Stomach (tissue), 8 donors: ENCODE measurements at regions not wholly inside any gene's neighbourhood (a gene's known extent, or its start where the extent isn't known, plus 50 kb on each side); places are given as distances from the start of the nearest gene placed in this dataset.

Source experiments
- DNase-seq, 2 donors: peaks; one replicate each; pipeline versions ENCODE4 v3.0.0 to v3.0.0-alpha.2; 2013 to 2019
- H3K27ac ChIP-seq, 5 donors: fragments of 200-600 bp in 4 of 5; sonication (generic) in 4 of 5; one replicate each; pipeline ENCODE4 v1.5.1; 2013 to 2019; ENCODE audit warnings: mild to moderate bottlenecking in 1 of 5, moderate library complexity in 1 of 5
- H3K27me3 ChIP-seq, 3 donors: fragments of 200-600 bp; sonication (generic); one replicate each; pipeline ENCODE4 v1.5.1; 2017 to 2019; ENCODE audit warnings: mixed run types in 1 of 3
- H3K36me3 ChIP-seq, 4 donors: fragments of 200-600 bp; sonication (generic); 1 replicate in 3 of 4; 2 replicates in 1 of 4; pipeline ENCODE4 v1.5.1; 2016 to 2019
- H3K4me1 ChIP-seq, 4 donors: fragments of 200-600 bp; sonication (generic); one replicate each; pipeline ENCODE4 v1.5.1; 2016 to 2019
- H3K4me3 ChIP-seq, 4 donors: fragments of 200-600 bp; sonication (generic) in 3 of 4; one replicate each; pipeline ENCODE4 v1.5.1; 2016 to 2019; ENCODE audit warnings: mild to moderate bottlenecking in 1 of 4
- H3K9me3 ChIP-seq, 4 donors: fragments of 200-600 bp; sonication (generic); one replicate each; pipeline ENCODE4 v1.5.1; 2016 to 2019
- EP300 ChIP-seq: sonication (generic); formaldehyde crosslinking; IDR thresholded peaks from one replicate; pipeline ENCODE4 v1.6.1; 2017; ENCODE audit warnings: antibody characterized with exemption
- POLR2A ChIP-seq, 4 donors: fragments of 450-650 bp; IDR thresholded peaks; one replicate each; pipeline ENCODE4 v1.6.1; 2016; ENCODE audit warnings: antibody characterized with exemption in 4 of 4, control low read depth in 2 of 4, mild to moderate bottlenecking in 1 of 4, moderate library complexity in 1 of 4
- POLR2AphosphoS5 ChIP-seq, 3 donors: sonication (generic); formaldehyde crosslinking; IDR thresholded peaks; one replicate each; pipeline ENCODE4 v1.6.1; 2016; ENCODE audit warnings: antibody characterized with exemption in 3 of 3
- WGBS, 5 donors: extraction: QIAGEN DNeasy Blood & Tissue Kit in 3 of 5; methylation state at CpG; one replicate each; pipeline versions ENCODE4 v1.1.5 to v1.1.7; 2013 to 2018; 5-methylcytosine and 5-hydroxymethylcytosine counted together
- intact Hi-C: fragments of 100-400 bp; cut with DNase I; formaldehyde crosslinking; loops from one replicate; pipeline ENCODE4 v1.15.1; 2023; ENCODE audit warnings: low total_unique reads
- TF ChIP-seq, protein P1 (sequence below), 7 experiments: fragments of 450-650 bp in 4 of 7; fragments of 200-600 bp in 3 of 7; sonication (generic) in 3 of 7; IDR thresholded peaks; one replicate each; pipeline ENCODE4 v1.5.1; 2016 to 2019; ENCODE audit warnings: antibody characterized with exemption in 7 of 7, control low read depth in 2 of 7, mild to moderate bottlenecking in 1 of 7
- donor health status: healthy with polysubstance abuse.
- donor health status: Bipolar disorder and iron deficiency.
- donor health status: healthy.

DNA sequence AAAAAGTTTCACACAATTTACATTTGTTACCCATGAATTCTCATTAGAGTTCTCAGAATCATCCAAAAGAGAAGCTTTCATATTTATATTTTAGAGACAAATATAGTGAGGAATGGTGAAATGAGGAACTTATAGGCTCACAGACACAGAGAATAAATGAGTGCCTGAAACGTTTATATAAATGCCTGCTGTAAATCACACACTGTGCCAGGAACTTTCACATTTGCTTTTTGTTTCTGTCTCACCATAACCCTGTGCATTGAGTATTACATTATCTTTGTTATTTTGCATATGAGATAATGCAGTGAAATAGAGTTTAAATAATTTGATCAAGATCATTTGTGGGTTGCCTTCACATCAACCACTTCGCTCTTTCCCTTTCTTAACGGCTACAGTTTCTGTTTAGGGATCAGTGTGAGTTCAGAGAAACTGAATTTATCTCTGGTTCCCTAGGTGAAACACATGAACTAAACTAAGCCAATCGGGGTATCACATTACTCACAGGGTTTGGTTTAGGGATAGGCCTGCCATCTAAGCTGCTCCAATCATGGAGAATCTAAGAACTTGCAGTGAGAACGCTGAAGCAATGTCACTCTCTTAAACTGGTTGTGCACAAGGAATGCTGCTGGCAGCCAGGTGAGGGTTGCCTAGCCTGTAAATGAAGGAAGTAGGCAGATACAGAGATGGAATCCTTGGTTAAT is 1339.2 kb upstream of the TENM4 start:
- H3K27me3 ChIP-seq: no peaks in the 10 kb centered on the region
- no peaks in the 10 kb centered on the region for H3K36me3 ChIP-seq
- H3K9me3 ChIP-seq: no peaks in the 10 kb centered on the region
- WGBS, 5 donors: 23 to 38% (median 30%) methylated on average over 5 of the region's 5 CpGs
- peaks cover 0 to 9% (median 0%) of the 10 kb centered on the region in 4 donors for H3K4me1 ChIP-seq
- no peak overlapping the region for H3K27ac ChIP-seq
- H3K4me3 ChIP-seq: no peak overlapping the region
- DNase-seq: peak in 1 of 2 donors; percentile 23
- TF ChIP-seq EP300: no peak
- no peak for TF ChIP-seq POLR2AphosphoS5 (IDR thresholded peaks at IDR 0.05)
- TF ChIP-seq, protein P1, sequence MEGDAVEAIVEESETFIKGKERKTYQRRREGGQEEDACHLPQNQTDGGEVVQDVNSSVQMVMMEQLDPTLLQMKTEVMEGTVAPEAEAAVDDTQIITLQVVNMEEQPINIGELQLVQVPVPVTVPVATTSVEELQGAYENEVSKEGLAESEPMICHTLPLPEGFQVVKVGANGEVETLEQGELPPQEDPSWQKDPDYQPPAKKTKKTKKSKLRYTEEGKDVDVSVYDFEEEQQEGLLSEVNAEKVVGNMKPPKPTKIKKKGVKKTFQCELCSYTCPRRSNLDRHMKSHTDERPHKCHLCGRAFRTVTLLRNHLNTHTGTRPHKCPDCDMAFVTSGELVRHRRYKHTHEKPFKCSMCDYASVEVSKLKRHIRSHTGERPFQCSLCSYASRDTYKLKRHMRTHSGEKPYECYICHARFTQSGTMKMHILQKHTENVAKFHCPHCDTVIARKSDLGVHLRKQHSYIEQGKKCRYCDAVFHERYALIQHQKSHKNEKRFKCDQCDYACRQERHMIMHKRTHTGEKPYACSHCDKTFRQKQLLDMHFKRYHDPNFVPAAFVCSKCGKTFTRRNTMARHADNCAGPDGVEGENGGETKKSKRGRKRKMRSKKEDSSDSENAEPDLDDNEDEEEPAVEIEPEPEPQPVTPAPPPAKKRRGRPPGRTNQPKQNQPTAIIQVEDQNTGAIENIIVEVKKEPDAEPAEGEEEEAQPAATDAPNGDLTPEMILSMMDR (IDR thresholded peaks at IDR 0.05): no peak
- intact Hi-C loops: no loop called here

DNA sequence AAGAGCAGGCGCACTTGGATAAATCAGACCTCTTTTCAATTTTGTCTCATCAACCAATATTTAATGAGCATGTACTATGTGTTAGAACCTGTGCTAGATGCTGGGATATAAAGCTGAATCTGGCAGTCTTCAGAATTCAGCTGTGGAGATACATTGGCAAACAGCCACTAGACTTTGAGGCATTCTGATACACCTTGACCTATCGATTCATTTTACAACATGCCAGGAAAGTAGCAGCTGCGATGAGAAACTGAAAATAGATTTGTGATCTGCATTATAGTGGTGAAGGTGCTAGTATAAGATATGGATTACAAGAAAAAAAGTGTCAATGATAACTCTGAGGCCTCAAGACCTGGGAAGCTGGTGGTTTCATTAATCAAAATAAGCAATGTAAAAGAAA is 1338.1 kb upstream of the TENM4 start:
- H3K9me3 ChIP-seq: no peaks in the 10 kb centered on the region
- TF ChIP-seq EP300 (no peak), POLR2A (IDR thresholded peaks at IDR 0.05) (no peak), POLR2AphosphoS5 (IDR thresholded peaks at IDR 0.05) (no peak)
- TF ChIP-seq, protein P1 (IDR thresholded peaks at IDR 0.05): no peak
- H3K27ac ChIP-seq: no peak overlapping the region
- WGBS, 5 donors: 52 to 76% (median 66%) methylated on average over 3 of the region's 3 CpGs
- H3K4me3 ChIP-seq: no peak overlapping the region
- no peak for DNase-seq
- intact Hi-C loops: no loop called here
- no peaks in the 10 kb centered on the region for H3K27me3 ChIP-seq
- H3K36me3 ChIP-seq: no peaks in the 10 kb centered on the region
- peaks cover 0 to 9% (median 0%) of the 10 kb centered on the region in 4 donors for H3K4me1 ChIP-seq

DNA sequence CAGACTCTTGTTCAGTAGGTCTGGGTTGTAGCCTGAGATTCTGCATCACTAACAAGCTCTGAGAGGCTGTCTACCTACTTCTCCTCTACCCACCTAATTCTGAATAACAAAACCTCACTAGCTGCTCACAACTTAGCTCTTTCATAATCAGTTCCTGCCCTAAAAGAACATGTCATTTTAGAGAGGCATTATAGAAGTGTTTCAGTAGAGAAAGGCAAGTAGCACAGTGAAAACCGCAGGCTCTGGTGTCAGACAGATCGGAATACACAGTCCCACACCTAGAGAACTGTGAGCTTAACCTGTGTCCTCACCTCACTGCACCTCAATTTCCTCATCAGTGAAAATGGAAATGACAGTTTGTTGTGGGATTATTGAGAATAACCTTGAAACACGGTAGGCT is 1337.6 kb upstream of the TENM4 start:
- intact Hi-C loops: no loop called here
- no peaks in the 10 kb centered on the region for H3K9me3 ChIP-seq
- WGBS, 5 donors: 76 to 81% (median 77%) methylated on average over 3 of the region's 3 CpGs
- H3K4me3 ChIP-seq: no peak overlapping the region
- H3K27me3 ChIP-seq: no peaks in the 10 kb centered on the region
- H3K4me1 ChIP-seq: peaks cover 0 to 9% (median 0%) of the 10 kb centered on the region in 4 donors
- H3K27ac ChIP-seq: no peak overlapping the region
- TF ChIP-seq POLR2AphosphoS5 (IDR thresholded peaks at IDR 0.05) (no peak), EP300 (no peak), POLR2A (IDR thresholded peaks at IDR 0.05) (no peak)
- TF ChIP-seq, protein P1 (IDR thresholded peaks at IDR 0.05): no peak
- no peaks in the 10 kb centered on the region for H3K36me3 ChIP-seq
- no peak for DNase-seq

DNA sequence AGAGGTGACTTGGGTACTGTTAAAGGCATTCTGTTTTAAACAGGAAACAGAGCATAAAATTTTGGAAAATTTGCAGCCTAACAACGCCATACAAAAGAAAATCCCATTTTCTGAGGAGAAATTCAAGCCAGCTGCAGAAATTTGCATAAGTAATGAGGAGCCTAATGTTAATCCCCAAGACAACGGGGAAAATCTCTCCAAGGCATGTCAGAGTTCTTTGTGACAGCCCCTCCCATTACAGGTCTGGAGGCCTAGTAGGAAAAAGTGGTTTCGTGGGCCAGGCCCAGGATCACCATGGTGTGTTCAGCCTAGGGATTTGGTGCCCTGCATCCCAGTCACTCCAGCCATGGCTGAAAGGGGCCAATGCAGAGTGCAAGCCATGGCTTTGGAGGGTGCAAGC is 1333.1 kb upstream of the TENM4 start:
- 69 to 81% (median 79%) methylated on average over 3 of the region's 3 CpGs for WGBS, 5 donors
- intact Hi-C loops: no loop called here

More for the DNA sequence above, 1333.1 kb upstream of the TENM4 start:
- no peak for DNase-seq
- no peaks in the 10 kb centered on the region for H3K27me3 ChIP-seq
- H3K9me3 ChIP-seq: no peaks in the 10 kb centered on the region
- no peaks in the 10 kb centered on the region for H3K36me3 ChIP-seq
- no peak overlapping the region for H3K27ac ChIP-seq
- TF ChIP-seq POLR2AphosphoS5 (IDR thresholded peaks at IDR 0.05): no peak
- TF ChIP-seq POLR2A (IDR thresholded peaks at IDR 0.05): no peak
- no peak for TF ChIP-seq EP300
- TF ChIP-seq, protein P1 (IDR thresholded peaks at IDR 0.05): no peak
- H3K4me3 ChIP-seq: no peak overlapping the region
- H3K4me1 ChIP-seq: no peaks in the 10 kb centered on the region
